ENCODE measurements at regions not wholly inside any gene's neighbourhood (a gene's known extent, or its start where the extent isn't known, plus 50 kb on each side); places are given as distances from the start of the nearest gene placed in this dataset.

DNA sequence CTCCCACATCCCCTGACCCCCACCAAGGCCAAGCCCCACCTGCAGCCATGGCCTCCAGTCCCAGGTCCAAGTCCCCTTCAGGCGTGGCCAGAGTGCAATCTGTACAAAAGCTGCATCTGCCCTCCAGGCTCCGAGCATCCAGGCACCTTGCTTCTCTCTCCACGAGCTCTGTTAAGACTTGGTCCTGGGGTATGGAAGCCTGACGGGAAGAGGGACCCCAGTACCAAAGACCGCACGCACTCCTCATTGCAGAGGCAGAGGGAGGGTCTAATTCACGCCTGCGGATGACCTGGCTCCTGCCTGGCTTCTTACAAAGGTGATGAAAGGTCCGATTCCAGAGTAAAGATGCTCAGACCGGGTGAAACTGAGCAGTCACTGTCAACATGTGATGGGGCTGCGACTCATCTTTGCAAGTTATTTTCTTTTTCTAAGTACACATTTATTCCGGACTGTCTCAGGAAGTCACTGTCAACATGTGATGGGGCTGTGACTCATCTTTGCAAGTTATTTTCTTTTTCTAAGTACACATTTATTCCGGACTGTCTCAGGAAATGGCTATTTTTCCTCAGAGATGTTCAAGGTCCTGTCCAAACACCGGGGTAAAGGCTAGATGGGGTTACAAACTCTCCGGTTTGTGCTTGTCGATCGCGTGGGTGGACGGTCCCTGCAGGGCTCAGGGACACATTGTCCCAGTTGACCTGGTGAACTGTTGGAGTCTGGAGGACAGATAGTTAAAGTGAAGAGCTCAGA is 252.0 kb upstream of the IRX4 start:
- DNase-seq (ENCODE audit: insufficient read length, low spot score) (no peak), FAIRE-seq (no peak)

DNA sequence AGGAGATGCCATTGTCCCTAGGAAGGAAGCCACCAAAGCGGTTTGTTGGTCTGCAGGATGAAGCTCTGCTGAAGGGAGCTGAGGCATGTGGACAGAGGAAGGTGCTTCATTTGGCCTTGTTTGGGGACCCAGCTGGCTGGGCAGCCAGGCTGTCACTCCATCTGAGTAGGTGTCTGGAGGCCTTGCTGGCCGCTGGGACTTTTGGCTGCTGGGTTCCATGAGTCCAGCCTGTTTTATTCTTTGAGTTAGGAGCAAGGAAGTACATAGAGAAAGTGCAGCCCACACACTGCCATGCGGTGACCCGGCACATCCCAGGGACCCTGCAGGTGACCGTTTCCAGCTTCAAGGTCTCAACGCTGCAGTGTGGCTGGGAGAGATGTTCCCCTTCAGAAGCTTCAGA is 251.2 kb upstream of the IRX4 start:
- FAIRE-seq (no peak), DNase-seq (ENCODE audit: insufficient read length, low spot score) (no peak)
- no peak for TF ChIP-seq POLR2A (IDR thresholded peaks at IDR 0.05; ENCODE audit: low read depth, low read length)

More for the DNA sequence above, 252.0 kb upstream of the IRX4 start:
- no peak for TF ChIP-seq POLR2A (IDR thresholded peaks at IDR 0.05; ENCODE audit: low read depth, low read length)

DNA sequence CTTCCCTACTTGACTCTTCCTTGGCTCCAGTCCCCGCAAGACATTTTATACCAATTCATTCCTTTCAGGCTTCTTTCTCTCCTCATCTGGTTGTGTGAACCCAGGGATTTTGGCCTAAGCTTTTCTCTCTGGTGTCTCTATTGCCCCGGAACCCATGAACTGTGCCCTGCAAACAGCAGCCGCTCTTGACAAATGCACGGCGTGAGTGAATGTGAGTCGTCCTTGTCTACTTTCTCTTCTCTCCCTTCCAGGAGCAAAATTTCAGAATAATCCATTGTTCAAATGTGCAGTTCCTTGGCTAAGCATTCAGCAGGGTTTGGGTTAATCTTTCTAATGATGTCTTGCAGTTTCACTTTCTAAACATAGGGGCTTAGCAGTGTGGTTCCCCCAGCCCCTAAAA is 250.4 kb upstream of the IRX4 start:
- TF ChIP-seq POLR2A (IDR thresholded peaks at IDR 0.05; ENCODE audit: low read depth, low read length) = no peak
- DNase-seq (ENCODE audit: insufficient read length, low spot score) (no peak), FAIRE-seq (no peak)

DNA sequence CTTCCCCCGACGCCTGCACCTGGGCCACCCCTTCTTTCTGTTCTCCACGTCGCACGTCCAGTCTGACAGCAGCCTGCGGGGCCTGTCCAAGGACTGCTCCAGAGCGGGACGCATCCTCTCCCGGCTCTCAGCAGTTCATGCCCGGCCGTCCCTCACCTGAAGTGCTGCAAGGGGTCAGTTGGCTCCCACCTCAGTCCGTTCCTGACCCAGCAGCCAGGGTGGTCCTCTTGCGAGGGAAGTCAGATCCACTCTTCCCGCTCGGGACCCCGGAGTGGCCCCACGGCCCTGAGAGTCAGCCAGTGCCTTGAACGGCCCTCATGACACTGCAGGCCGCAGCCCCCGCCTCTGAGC is 249.7 kb upstream of the IRX4 start:
- no peak for TF ChIP-seq POLR2A (IDR thresholded peaks at IDR 0.05; ENCODE audit: low read depth, low read length)
- FAIRE-seq = no peak
- no peak for DNase-seq (ENCODE audit: insufficient read length, low spot score)

DNA sequence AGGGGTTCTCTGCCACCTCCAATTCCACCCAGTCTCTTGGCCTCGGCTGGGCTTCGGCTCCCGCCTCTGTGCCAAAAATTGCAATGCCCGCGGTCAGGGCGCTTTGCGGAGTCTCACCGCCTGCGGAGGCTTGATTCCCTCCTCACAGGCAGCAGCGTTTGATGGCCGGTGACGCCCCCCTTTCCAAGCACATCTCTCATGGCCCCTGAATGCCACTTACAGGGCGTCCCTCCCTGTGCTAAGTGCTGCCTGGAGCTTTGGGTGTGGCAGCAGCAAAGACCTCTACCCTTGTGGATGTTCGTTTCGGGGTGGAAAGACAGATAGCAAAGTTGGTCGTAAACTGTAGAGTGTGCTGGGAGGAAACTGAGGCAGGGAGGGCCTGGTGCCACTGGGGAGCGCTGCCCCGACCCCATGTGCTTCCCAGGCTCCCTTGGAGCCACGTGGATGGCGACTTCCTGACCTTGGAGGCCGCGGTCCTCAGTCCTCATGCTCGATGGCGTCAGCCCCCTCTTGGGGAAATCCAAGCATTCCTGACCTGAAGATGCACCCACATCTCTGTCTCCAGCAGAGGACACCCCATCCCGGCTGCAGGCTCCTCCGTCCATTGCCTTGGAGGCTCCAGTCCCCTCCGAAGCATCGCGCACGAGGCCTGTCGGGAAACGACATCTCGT is 249.2 kb upstream of the IRX4 start:
- DNase-seq (ENCODE audit: insufficient read length, low spot score) = no peak
- FAIRE-seq = no peak
- TF ChIP-seq POLR2A (IDR thresholded peaks at IDR 0.05; ENCODE audit: low read depth, low read length) = no peak

DNA sequence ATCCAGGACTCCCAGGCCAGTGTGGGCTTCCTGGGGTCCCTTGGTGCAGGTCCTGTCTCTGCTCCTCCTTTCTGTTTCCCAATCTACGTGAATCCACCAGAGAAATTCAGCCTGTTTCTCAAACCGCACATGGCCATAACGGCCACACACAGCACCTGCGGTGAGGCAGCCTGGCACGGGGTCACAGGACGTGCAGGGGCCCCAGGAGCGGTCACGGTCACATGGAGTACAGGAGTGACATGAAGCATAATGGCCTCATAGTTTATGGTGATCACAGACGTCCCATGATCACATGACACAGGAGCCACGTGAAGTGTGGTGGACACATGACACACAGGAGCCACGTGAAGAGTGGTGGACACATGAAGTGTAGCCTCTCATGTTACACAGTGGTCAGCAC is 248.5 kb upstream of the IRX4 start:
- TF ChIP-seq POLR2A (IDR thresholded peaks at IDR 0.05; ENCODE audit: low read depth, low read length) = no peak
- DNase-seq (ENCODE audit: insufficient read length, low spot score) (no peak), FAIRE-seq (no peak)

DNA sequence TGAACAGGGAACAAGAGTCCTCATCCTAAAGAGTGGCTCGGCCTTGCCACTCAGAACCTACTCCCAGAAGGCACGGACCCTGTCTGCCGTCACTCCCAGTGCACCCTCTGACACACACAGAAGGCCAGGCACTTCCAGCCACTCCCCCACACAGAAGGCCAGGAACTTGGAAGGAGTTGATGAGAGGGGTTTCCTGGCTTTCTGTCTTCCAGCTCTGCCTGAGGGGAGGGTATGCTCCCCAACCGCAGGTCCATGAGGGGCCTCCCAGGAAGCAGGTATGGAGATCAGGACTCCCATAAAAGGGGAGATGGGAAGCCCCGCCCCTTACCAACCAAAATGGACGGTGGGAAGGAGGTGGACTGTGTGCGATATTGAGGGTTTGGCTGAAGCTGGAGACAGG is 247.6 kb upstream of the IRX4 start:
- no peak for TF ChIP-seq POLR2A (IDR thresholded peaks at IDR 0.05; ENCODE audit: low read depth, low read length)
- DNase-seq (ENCODE audit: insufficient read length, low spot score) (no peak), FAIRE-seq (no peak)

DNA sequence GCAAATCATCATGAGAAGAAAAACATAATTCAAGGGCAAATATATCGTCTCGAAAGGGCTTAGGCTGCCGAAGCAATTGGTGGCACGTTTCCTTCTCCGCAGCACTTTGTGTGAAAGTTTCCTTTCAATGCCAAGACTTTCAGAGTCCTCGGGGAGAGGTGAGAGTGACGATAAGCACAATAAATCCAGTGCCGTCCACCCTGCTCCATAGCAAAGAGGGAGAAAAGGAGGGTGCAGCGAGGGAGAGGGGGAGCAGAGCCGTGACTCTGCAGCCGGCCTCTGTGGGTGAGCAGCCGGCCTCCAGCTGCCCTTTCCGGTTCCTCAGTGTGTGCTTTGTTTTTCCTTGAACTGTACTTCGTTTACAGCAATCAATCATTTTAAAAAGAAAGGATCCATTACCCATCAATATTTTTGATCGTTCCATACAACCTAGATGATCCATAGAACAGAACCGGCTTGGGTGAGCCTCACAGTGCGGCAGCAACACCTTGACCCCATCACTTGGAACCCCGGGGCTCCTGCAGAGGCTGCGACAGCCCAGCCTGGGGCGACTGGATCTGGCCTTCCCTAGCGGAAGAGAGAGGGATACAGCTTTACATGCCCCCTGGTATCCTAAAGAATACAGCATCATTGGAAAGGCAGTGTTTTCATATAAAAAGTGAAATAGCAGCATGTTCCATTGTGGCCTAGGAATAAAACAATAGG is 247.0 kb upstream of the IRX4 start:
- no peak for FAIRE-seq
- no peak for TF ChIP-seq POLR2A (IDR thresholded peaks at IDR 0.05; ENCODE audit: low read depth, low read length)
- no peak for DNase-seq (ENCODE audit: insufficient read length, low spot score)

DNA sequence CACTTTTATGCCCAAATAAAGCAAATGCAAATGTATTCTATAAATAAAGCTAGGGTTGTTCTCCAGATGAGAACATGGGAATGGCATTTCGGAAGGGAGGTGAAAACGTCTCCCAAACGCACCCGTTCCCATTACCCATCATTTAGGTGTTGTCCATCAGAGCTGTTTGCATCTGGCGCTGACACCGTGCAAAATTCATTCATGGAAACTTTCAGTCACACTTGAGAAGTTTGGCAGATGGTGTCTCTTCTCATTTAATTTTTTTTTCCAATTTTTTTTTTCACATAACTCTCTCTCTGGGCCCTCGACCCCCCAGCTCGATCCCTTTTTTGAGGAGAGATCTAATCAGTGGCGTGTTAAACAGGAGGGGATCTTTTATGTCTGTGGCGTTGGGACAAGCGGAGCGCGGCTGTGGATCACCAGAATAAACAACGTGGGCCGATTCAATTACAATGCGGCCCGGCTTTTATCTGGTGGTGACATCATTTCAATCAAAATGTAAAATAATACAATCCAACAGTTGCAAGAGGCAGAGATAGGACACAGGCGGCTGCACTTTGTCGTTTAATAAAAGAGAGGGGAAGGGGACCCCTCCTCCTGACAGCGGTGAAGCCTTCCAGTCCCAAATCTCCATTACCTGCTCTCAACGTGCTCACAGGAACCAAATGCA is 246.1 kb upstream of the IRX4 start:
- DNase-seq (ENCODE audit: insufficient read length, low spot score) (no peak), FAIRE-seq (no peak)
- TF ChIP-seq POLR2A (IDR thresholded peaks at IDR 0.05; ENCODE audit: low read depth, low read length) = no peak

DNA sequence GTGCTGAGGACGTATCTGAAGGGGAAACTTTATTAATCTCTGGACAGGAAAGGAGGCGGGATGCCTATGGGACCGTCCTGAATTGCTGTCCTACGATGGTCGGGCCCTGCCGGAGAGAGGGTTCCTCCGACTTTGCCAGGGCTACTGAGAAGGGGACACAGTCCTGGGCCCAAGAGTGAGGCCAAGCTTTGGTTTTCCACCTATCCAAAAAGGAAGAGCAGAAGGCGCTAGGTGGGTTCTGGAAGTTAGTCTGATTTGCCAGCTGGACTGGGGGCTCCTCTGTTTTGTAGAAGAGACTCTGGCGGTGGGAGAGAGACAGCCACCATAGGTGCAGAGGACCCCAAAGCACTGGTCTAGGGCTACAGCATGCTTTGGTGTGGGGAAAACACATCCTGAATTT is 243.8 kb upstream of the IRX4 start:
- DNase-seq (ENCODE audit: insufficient read length, low spot score) (no peak), FAIRE-seq (no peak)
- no peak for TF ChIP-seq POLR2A (IDR thresholded peaks at IDR 0.05; ENCODE audit: low read depth, low read length)

DNA sequence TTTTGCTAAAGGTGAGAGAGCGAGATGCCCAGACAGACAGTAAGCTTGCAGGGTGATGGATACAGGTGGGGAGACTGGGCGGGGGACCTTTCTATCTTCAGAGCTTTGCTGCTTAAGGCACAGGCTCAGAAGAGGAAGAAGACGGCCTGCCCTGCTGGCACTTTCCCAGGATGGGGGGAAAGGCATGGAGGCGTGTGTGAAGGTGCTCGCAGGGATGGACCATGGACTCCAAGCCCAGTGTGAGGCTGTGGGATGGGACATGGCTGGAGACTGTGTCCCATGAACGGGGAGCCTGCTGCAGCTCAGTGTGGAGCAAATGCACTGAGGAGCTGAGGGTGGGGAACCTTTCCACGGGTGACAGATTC is 243.2 kb upstream of the IRX4 start:
- no peak for FAIRE-seq
- no peak for TF ChIP-seq POLR2A (IDR thresholded peaks at IDR 0.05; ENCODE audit: low read depth, low read length)
- no peak for DNase-seq (ENCODE audit: insufficient read length, low spot score)

DNA sequence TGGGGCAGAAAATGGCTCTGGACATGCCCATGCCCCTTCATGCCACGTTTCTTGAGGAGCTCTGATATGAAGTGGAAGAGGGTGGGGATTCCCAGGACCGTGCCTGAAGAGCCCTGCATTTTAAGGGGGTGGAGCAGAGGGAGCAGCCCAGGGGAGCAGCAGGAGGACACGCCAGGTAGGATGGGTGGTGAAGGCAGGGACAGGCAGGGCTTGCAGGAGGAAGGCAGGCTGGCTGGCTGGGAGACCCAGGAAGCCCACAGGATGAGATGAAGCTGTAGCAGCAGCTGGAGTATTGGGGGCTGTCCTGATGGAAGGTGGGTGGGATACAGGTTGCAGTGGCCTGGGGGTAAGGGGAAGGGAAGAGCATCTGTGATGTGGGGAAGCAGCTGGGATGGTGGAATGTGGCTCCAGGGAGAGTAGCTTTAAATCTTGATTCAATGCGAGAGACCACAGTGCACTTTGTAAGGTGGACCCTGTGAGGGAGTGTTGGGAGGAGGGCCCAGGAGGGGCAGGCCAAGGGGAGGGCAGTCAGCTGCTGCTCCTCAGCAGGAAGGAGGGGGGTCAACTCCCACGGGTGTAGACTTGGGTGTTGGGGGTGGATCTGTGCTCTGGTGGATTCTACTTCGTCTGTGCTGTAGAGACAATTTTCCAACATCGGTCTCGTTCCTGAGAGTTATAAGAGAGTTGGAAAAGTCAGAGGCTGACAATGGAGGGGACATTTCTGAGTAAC is 242.6 kb upstream of the IRX4 start:
- FAIRE-seq = no peak
- TF ChIP-seq POLR2A (IDR thresholded peaks at IDR 0.05; ENCODE audit: low read depth, low read length) = no peak
- DNase-seq (ENCODE audit: insufficient read length, low spot score) = no peak

DNA sequence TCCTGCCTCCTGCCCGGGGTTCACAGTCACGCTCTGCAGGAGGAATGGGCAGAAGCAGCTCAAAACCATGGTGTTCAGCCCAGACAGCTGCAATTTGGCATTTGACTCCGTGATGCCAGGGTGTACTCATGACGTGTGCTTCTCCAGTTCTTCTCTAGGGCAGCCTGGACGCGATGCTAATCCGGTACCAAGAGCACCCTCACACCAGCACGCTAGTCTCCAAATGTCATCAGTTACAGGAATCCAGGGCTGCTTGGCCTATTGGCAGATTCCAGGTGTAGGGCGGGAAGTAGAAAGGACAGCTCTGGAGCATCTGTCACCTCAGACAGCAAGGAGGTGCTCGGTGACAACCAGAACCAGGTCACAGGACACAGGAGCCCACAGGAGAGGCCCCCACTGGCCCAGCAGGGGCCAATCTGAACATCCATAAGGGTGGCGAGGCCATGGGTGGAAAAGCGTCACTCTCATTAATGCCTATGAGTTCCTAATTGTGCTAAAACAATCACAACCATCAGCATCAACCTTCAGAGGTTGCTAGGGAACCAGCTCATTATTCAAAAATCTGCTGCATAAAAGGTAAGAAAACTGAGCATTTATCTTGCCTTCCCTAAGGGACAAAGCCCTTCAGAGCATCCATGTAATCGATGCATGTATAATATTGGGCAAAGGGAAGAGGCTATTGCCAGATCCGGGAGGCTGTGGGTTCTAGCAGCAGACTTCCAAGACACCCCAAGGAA is 241.9 kb upstream of the IRX4 start:
- DNase-seq (ENCODE audit: insufficient read length, low spot score) (no peak), FAIRE-seq (no peak)
- TF ChIP-seq POLR2A (IDR thresholded peaks at IDR 0.05; ENCODE audit: low read depth, low read length) = no peak
